ENCODE measurements at regions not wholly inside any gene's neighbourhood (a gene's known extent, or its start where the extent isn't known, plus 50 kb on each side); places are given as distances from the start of the nearest gene placed in this dataset.

GRCh38 chr21:14697769-14698168, 151.7 kb upstream of the SAMSN1 start:
- TF ChIP-seq CTCF (conservative IDR thresholded peaks at IDR 0.05; ENCODE audit: low read depth, low read length) = no peak
- no peak for DNase-seq (ENCODE audit: low read depth)
- H3K4me3 ChIP-seq (ENCODE audit: low read length) = no peak overlapping the region

GRCh38 chr21:14694817-14695216, 148.7 kb upstream of the SAMSN1 start:
- H3K4me3 ChIP-seq (ENCODE audit: low read length) = no peak overlapping the region
- TF ChIP-seq CTCF (conservative IDR thresholded peaks at IDR 0.05; ENCODE audit: low read depth, low read length) = no peak
- DNase-seq (ENCODE audit: low read depth) = no peak

- no peak overlapping the region for H3K4me3 ChIP-seq (ENCODE audit: low read length)
- no peak for DNase-seq (ENCODE audit: low read depth)
- TF ChIP-seq CTCF (conservative IDR thresholded peaks at IDR 0.05; ENCODE audit: low read depth, low read length) = no peak
Measured at GRCh38 chr21:14693997-14694396, 147.9 kb upstream of the SAMSN1 start.

- no peak for TF ChIP-seq CTCF (conservative IDR thresholded peaks at IDR 0.05; ENCODE audit: low read depth, low read length)
- no peak for DNase-seq (ENCODE audit: low read depth)
- H3K4me3 ChIP-seq (ENCODE audit: low read length) = no peak overlapping the region
Measured at GRCh38 chr21:14691914-14692313, 145.8 kb upstream of the SAMSN1 start.

GRCh38 chr21:14690886-14691285, 144.8 kb upstream of the SAMSN1 start:
- no peak for DNase-seq (ENCODE audit: low read depth)
- no peak overlapping the region for H3K4me3 ChIP-seq (ENCODE audit: low read length)
- TF ChIP-seq CTCF (conservative IDR thresholded peaks at IDR 0.05; ENCODE audit: low read depth, low read length) = no peak

GRCh38 chr21:14688936-14689335, 142.8 kb upstream of the SAMSN1 start:
- DNase-seq (ENCODE audit: low read depth) = no peak
- no peak for TF ChIP-seq CTCF (conservative IDR thresholded peaks at IDR 0.05; ENCODE audit: low read depth, low read length)
- no peak overlapping the region for H3K4me3 ChIP-seq (ENCODE audit: low read length)

- no peak for DNase-seq (ENCODE audit: low read depth)
- H3K4me3 ChIP-seq (ENCODE audit: low read length) = no peak overlapping the region
- no peak for TF ChIP-seq CTCF (conservative IDR thresholded peaks at IDR 0.05; ENCODE audit: low read depth, low read length)
Measured at GRCh38 chr21:14688412-14688811, 142.3 kb upstream of the SAMSN1 start.
